Natural killer cell (primary cell): ENCODE measurements at regions not wholly inside any gene's neighbourhood (a gene's known extent, or its start where the extent isn't known, plus 50 kb on each side); places are given as distances from the start of the nearest gene placed in this dataset.

Experiments used
- ATAC-seq, 3 donors: fragments of 150-1000 bp in 2 of 3; fragments of 200-7000 bp in 1 of 3; cut with Tn5 transposase; 1 replicate in 1 of 3; 2 replicates in 2 of 3; pipeline ENCODE4 v1.10.0; 2021; ENCODE audit warnings: mild to moderate bottlenecking in 2 of 3, moderate library complexity in 2 of 3
- DNase-seq, 2 donors: peaks; one replicate each; pipeline versions ENCODE4 v3.0.0 to v3.0.0-alpha.2; 2013 to 2021; ENCODE audit warnings: mixed read lengths in 1 of 2
- H3K27ac ChIP-seq: one replicate; pipeline ENCODE4 v1.5.1; 2013; ENCODE audit warnings: mild to moderate bottlenecking, low read length
- H3K27me3 ChIP-seq: one replicate; pipeline ENCODE4 v1.6.1; 2013; ENCODE audit warnings: low read length; ENCODE audit not compliant: control insufficient read depth, insufficient read depth
- H3K36me3 ChIP-seq: one replicate; pipeline ENCODE4 v1.6.1; 2013; ENCODE audit warnings: low read length; ENCODE audit not compliant: control insufficient read depth, insufficient read depth
- H3K4me1 ChIP-seq: one replicate; pipeline ENCODE4 v1.6.1; 2013; ENCODE audit warnings: low read length; ENCODE audit not compliant: control insufficient read depth, insufficient read depth
- H3K4me3 ChIP-seq: one replicate; pipeline ENCODE4 v1.5.1; 2013; ENCODE audit warnings: low read length
- H3K9me3 ChIP-seq: one replicate; pipeline ENCODE4 v1.6.1; 2013; ENCODE audit warnings: low read length; ENCODE audit not compliant: control insufficient read depth, insufficient read depth
- H3K27ac Mint-ChIP-seq, 2 donors: one replicate each; pipeline ENCODE4 v1.8.0; 2022; ENCODE audit warnings: mild to moderate bottlenecking in 2 of 2, mixed read lengths in 2 of 2, moderate library complexity in 1 of 2
- H3K27me3 Mint-ChIP-seq, 2 donors: one replicate each; pipeline ENCODE4 v1.8.0; 2022; ENCODE audit warnings: low read depth in 2 of 2, mixed read lengths in 2 of 2
- H3K36me3 Mint-ChIP-seq: one replicate; pipeline ENCODE4 v1.8.0; 2022; ENCODE audit warnings: mixed read lengths
- H3K4me1 Mint-ChIP-seq, 2 donors: one replicate each; pipeline ENCODE4 v1.8.0; 2022; ENCODE audit warnings: mixed read lengths in 2 of 2
- H3K4me3 Mint-ChIP-seq: one replicate; pipeline ENCODE4 v1.8.0; 2022; ENCODE audit warnings: mild to moderate bottlenecking, moderate library complexity, mixed read lengths
- H3K9me3 Mint-ChIP-seq, 2 donors: one replicate each; pipeline ENCODE4 v1.8.0; 2022; ENCODE audit warnings: mixed read lengths in 2 of 2
- CTCF ChIP-seq: fragments of 200-600 bp; IDR thresholded peaks from one replicate; pipeline ENCODE4 v1.8.0; 2022; ENCODE audit warnings: antibody characterized with exemption
- WGBS: methylation state at CpG from one replicate; pipeline ENCODE4 v1.1.7; 2013; ENCODE audit warnings: missing lambda C conversion rate; ENCODE audit not compliant: insufficient coverage; 5-methylcytosine and 5-hydroxymethylcytosine counted together
- intact Hi-C: fragments of 100-400 bp; cut with micrococcal nuclease; formaldehyde crosslinking; loops from one replicate; pipeline ENCODE4 v1.14.2; 2022

- DNase-seq (no peak), ATAC-seq (no peak)
- no peak for TF ChIP-seq CTCF
- Histone ChIP-seq H3K36me3 (no peaks in the 10 kb centered on the region), H3K4me1 (no peaks in the 10 kb centered on the region), H3K4me3 (no peak overlapping the region), H3K9me3 (no peaks in the 10 kb centered on the region), H3K27ac (no peak overlapping the region), H3K27me3 (no peaks in the 10 kb centered on the region)
- no peaks in the 10 kb centered on the region for H3K36me3 Mint-ChIP-seq
- intact Hi-C loops = no loop called here
- no peaks in the 10 kb centered on the region for H3K9me3 Mint-ChIP-seq
- H3K27ac Mint-ChIP-seq = no peak overlapping the region
- WGBS = 72% methylated on average over 4 of the region's 4 CpGs
- H3K4me1 Mint-ChIP-seq = no peaks in the 10 kb centered on the region
- no peak overlapping the region for H3K4me3 Mint-ChIP-seq
- peaks cover 26 to 44% of the 10 kb centered on the region in 2 donors for H3K27me3 Mint-ChIP-seq
Measured at GRCh38 chr17:33460781-33461450, 167.8 kb upstream of the ASIC2 start.

- Mint-ChIP-seq H3K27me3 (peaks cover 15 to 34% of the 10 kb centered on the region in 2 donors), H3K9me3 (no peaks in the 10 kb centered on the region), H3K4me3 (no peak overlapping the region), H3K36me3 (no peaks in the 10 kb centered on the region), H3K27ac (no peak overlapping the region), H3K4me1 (no peaks in the 10 kb centered on the region)
- H3K27ac ChIP-seq = no peak overlapping the region
- H3K4me1 ChIP-seq = no peaks in the 10 kb centered on the region
- H3K36me3 ChIP-seq = no peaks in the 10 kb centered on the region
- intact Hi-C loops = no loop called here
- H3K9me3 ChIP-seq = no peaks in the 10 kb centered on the region
- TF ChIP-seq CTCF = no peak
- DNase-seq (no peak), ATAC-seq (no peak)
- H3K27me3 ChIP-seq = no peaks in the 10 kb centered on the region
- no peak overlapping the region for H3K4me3 ChIP-seq
Measured at GRCh38 chr17:33463887-33464286, 170.8 kb upstream of the ASIC2 start.

DNA sequence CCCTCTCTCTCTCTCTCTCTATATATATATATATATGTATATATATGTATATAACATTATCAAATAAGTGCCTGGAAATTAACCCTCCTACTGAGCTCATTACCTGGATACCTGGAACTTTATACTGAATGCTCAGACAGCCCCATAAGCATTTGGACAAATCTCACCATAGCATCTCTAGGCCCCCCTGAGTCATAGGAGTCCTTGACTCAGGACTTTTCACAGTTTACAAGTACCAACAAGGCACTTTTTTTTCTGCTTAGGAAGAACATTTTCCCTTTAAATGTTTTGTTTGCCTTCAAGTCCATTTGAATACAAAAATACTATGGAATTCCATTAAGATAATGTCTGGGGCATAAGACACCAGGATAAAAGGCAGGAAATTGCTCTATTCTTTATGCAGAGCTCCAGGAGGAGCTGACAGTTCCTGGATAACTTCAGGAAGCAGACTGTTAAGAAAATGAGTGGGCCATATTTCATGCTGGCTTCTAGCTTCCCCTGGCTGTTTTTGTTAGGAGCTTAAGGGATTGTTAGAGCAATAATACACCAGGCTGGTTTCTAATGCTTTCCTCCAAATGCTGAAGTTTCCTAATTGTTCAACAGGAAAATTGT lies 171.7 kb upstream of the ASIC2 start:
- Mint-ChIP-seq H3K4me3 (no peak overlapping the region), H3K36me3 (no peaks in the 10 kb centered on the region), H3K27ac (no peak overlapping the region), H3K4me1 (no peaks in the 10 kb centered on the region), H3K27me3 (peaks cover 18 to 34% of the 10 kb centered on the region in 2 donors), H3K9me3 (no peaks in the 10 kb centered on the region)
- no peaks in the 10 kb centered on the region for H3K36me3 ChIP-seq
- H3K27me3 ChIP-seq = no peaks in the 10 kb centered on the region
- H3K9me3 ChIP-seq = no peaks in the 10 kb centered on the region
- DNase-seq = no peak
- intact Hi-C loops = no loop called here
- no peak for TF ChIP-seq CTCF
- H3K4me3 ChIP-seq = no peak overlapping the region
- no peaks in the 10 kb centered on the region for H3K4me1 ChIP-seq
- H3K27ac ChIP-seq = no peak overlapping the region
- ATAC-seq = no peak

DNA sequence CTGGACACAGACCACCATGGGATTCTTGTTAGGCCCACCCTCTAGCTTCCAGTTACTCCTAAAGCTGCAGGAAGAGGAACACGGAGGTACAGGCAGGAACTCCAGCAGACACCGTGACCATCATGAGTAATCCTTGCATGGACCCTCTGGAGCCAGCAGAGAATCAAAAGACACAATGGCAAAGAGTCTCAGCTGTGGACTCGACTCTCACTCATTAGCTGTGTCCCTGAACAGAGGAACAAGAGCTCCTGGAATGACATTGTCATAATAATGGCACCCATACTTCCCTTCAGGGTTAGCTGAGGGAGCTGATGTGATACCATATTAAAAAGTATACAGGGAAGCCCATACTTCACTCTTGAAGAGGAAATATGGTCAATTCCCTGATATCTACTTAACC lies 176.3 kb upstream of the ASIC2 start:
- DNase-seq = no peak
- Mint-ChIP-seq H3K4me3 (no peak overlapping the region), H3K27ac (no peak overlapping the region), H3K27me3 (peaks cover 11% of the 10 kb centered on the region in 2 donors), H3K36me3 (no peaks in the 10 kb centered on the region), H3K9me3 (no peaks in the 10 kb centered on the region), H3K4me1 (no peaks in the 10 kb centered on the region)
- no peak for ATAC-seq
- Histone ChIP-seq H3K4me3 (no peak overlapping the region), H3K4me1 (no peaks in the 10 kb centered on the region), H3K27me3 (no peaks in the 10 kb centered on the region), H3K36me3 (no peaks in the 10 kb centered on the region), H3K9me3 (no peaks in the 10 kb centered on the region), H3K27ac (no peak overlapping the region)
- WGBS = 66% methylated on average over 3 of the region's 3 CpGs
- intact Hi-C loops = no loop called here
- no peak for TF ChIP-seq CTCF
